Stimulated activated CD4-positive, alpha-beta T cell treated with anti-CD3 and anti-CD28 coated beads, Interleukin-1b, Interleukin-23, amount 100 ng/mL, for 24 hours (primary cell): ENCODE measurements at regions not wholly inside any gene's neighbourhood (a gene's known extent, or its start where the extent isn't known, plus 50 kb on each side); places are given as distances from the start of the nearest gene placed in this dataset.
A peak's percentile ranks its signal among the peaks of the same experiment; 100 is the strongest.
"Not testable (repeated sequence)": the region's sequence is repeated elsewhere in the genome, so short reads cannot be mapped to it uniquely, and the experiment has no call there.

Source experiments
- DNase-seq, 4 experiments: peaks; one replicate each; pipeline ENCODE4 v3.0.0-alpha.2; 2020; ENCODE audit warnings: low read depth in 4 of 4, low spot score in 1 of 4

DNA sequence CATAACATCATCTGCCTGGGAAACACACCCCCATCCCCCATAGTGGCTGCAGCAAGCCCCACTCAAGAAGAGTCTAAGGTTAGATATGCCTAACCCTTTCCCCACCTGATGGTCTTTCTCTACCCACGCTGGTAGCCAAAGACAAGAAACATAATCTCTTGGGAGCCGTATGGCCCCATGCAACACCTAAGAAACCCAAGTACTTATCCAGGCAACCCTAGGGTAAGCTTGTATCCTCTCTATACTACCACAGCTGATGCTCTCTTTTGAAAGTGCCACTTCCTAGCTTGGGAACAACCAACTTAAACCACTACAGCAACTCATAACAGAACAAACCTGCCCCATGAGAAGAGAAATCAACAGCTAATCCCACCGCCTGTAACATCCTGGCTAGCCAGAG lies 161.1 kb downstream of the MSN start:
- DNase-seq: no peak

DNA sequence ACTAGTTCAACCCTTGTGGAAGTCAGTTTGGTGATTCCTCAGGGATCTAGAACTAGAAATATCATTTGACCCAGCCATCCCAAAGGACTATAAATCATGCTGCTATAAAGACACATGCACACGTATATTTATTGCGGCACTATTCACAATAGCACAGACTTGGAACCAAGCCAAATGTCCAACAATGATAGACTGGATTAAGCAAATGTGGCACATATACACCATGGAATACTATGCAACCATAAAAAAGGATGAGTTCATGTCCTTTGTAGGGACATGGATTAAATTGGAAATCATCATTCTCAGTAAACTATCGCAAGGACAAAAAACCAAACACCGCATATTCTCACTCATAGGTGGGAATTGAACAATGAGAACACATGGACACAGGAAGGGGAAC lies 157.8 kb downstream of the MSN start:
- DNase-seq: not testable (repeated sequence)

DNA sequence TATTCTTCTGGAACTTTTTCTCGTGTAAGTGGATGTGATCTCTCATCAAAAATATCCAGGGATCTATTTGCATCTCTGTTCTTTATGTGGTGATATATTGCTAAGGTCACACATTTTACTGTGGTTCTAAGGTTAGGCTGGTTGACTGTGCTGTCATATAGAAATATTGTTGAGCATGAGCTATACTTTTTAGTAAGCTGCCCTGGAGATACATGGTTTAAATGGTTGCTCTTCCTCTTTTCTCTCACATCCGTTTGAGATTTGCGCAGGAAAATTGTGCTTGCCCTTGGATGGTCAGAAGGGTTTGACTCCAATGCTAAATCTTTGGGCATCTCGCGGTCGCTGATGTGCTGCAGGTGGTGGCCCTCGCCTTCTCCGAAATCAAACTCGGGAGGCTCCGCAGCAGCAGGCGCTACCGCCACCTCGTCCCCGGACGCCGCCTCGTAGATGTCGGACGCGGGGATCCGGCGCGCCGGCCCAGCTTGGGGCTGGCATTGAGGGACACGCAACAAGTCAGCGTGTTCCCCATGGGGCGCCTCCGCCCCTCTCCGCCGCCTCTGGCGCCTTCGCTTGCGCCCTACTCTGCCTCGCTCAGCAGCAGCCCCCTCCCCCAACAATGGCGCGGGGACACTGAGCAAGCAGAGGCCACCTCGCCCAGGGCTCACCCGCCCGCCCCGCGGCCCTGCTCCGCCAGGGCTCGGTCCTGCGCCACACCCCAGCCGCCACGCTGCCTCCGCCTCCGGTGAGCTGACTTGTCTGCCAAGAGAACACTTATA lies 154.5 kb downstream of the MSN start:
- peak in 3 of 4 experiments; percentile 9 to 20 (median 15) for DNase-seq

DNA sequence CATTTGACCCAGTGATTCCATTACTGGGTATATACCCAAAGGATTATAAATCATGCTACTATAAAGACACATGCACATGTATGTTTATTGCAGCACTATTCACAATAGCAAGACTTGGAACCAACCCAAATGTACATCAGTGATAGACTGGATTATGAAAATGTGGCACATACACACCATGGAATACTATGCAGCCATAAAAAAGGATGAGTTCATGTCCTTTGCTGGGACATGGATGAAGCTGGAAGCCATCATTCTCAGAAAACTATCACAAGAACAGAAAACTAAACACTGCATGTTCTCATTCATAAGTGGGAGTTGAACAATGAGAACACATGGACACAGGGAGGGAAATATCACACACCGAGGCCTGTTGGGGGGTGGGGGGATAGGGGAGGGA lies 152.5 kb downstream of the MSN start:
- not testable (repeated sequence) for DNase-seq

DNA sequence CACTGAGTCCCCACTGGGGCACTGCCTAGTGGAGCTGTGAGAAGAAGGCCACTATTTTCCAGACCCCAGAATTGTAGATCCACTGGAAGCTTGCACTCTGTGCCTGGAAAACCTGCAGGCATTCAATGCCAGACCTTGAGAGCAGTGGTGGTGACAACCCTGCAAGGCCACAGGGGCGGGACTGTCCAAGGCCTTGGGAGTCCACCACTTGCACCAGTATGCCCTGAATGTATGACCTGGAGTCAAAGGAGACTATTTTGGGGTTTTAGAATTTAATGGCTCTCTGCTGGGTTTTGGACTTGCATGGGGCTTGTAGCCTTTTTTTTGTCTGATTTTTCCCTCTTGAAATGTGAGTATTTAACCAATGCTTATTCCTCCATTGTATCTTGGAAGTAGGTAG lies 145.8 kb downstream of the MSN start:
- no peak for DNase-seq

DNA sequence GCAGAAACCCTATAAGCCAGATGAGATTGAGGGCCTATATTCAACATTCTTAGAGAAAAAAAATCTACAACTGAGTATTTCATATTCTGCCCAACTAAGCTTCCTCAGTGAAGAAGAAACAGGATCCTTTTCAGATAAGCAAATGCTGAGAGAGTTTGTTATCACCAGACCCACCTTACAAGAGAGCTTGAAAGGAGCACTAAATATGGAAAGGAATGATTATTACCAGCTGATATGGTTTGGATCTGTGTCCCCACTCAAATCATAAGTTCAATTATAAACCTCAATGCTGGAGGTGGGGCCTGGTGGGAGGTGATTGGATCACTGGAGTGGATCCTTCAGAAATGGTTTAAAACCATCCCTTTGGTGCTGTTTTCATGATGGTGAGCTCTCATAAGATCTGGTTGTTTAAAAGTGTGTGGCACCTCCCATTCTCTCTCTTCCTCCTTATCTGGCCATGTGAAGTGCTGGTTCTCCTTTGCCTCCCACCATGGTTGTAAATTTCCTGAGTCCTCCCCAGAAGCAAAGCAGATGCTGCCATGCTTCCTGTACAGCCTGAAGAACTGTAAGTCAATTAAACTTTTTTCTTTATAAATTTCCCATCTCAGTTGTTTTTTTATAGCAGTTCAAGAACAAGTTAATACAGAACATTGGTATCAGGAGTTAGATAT lies 144.2 kb downstream of the MSN start:
- DNase-seq: no peak
